ENCODE measurements at regions not wholly inside any gene's neighbourhood (a gene's known extent, or its start where the extent isn't known, plus 50 kb on each side); places are given as distances from the start of the nearest gene placed in this dataset.

GRCh38 chr6:163804991-163805390 is 390.5 kb downstream of the QKI start:
- DNase-seq (ENCODE audit: extremely low read depth, low read depth): no peak
- no peak for TF ChIP-seq CTCF (IDR thresholded peaks at IDR 0.05; ENCODE audit: low read depth, low read length, missing control alignments)
- H3K4me3 ChIP-seq (replicated peaks; ENCODE audit: low read depth, low read length): no peak overlapping the region

GRCh38 chr6:163802267-163802666 is 387.7 kb downstream of the QKI start:
- TF ChIP-seq CTCF (IDR thresholded peaks at IDR 0.05; ENCODE audit: low read depth, low read length, missing control alignments): no peak
- no peak overlapping the region for H3K4me3 ChIP-seq (replicated peaks; ENCODE audit: low read depth, low read length)
- no peak for DNase-seq (ENCODE audit: extremely low read depth, low read depth)

GRCh38 chr6:163797296-163797845 is 382.9 kb downstream of the QKI start:
- H3K4me3 ChIP-seq (replicated peaks; ENCODE audit: low read depth, low read length): no peak overlapping the region
- DNase-seq (ENCODE audit: extremely low read depth, low read depth): no peak
- no peak for TF ChIP-seq CTCF (IDR thresholded peaks at IDR 0.05; ENCODE audit: low read depth, low read length, missing control alignments)

GRCh38 chr6:163793011-163793983 is 378.8 kb downstream of the QKI start:
- no peak overlapping the region for H3K4me3 ChIP-seq (replicated peaks; ENCODE audit: low read depth, low read length)
- no peak for TF ChIP-seq CTCF (IDR thresholded peaks at IDR 0.05; ENCODE audit: low read depth, low read length, missing control alignments)
- peak; percentile 45 for DNase-seq (ENCODE audit: extremely low read depth, low read depth)

GRCh38 chr6:163790266-163790840 is 375.8 kb downstream of the QKI start:
- no peak overlapping the region for H3K4me3 ChIP-seq (replicated peaks; ENCODE audit: low read depth, low read length)
- TF ChIP-seq CTCF (IDR thresholded peaks at IDR 0.05; ENCODE audit: low read depth, low read length, missing control alignments): no peak
- DNase-seq (ENCODE audit: extremely low read depth, low read depth): no peak

- no peak overlapping the region for H3K4me3 ChIP-seq (replicated peaks; ENCODE audit: low read depth, low read length)
- no peak for TF ChIP-seq CTCF (IDR thresholded peaks at IDR 0.05; ENCODE audit: low read depth, low read length, missing control alignments)
- DNase-seq (ENCODE audit: extremely low read depth, low read depth): no peak
Measured at GRCh38 chr6:163789199-163789810, 374.8 kb downstream of the QKI start.

Data from HFF-Myc (cell line).